WTC11 (cell line): ENCODE measurements at regions not wholly inside any gene's neighbourhood (a gene's known extent, or its start where the extent isn't known, plus 50 kb on each side); places are given as distances from the start of the nearest gene placed in this dataset.
"Not testable (repeated sequence)": the region's sequence is repeated elsewhere in the genome, so short reads cannot be mapped to it uniquely, and the experiment has no call there.

ENCODE experiments used
- CBFB ChIP-seq: sonication (generic); formaldehyde crosslinking; IDR thresholded peaks from 2 replicates; pipeline ENCODE4 v1.8.1; 2022; ENCODE audit warnings: mild to moderate bottlenecking, low read depth, missing genetic modification reagents
- ETV6 ChIP-seq: sonication (generic); formaldehyde crosslinking; IDR thresholded peaks from 2 replicates; pipeline ENCODE4 v1.8.1; 2022; ENCODE audit warnings: mild to moderate bottlenecking, missing genetic modification reagents
- NFYB ChIP-seq: sonication (generic); formaldehyde crosslinking; conservative IDR thresholded peaks from 2 replicates; pipeline ENCODE4 v1.8.0; 2022; ENCODE audit warnings: low read depth, missing genetic modification reagents
- TCF7 ChIP-seq: sonication (generic); formaldehyde crosslinking; IDR thresholded peaks from 2 replicates; pipeline ENCODE4 v1.8.0; 2022; ENCODE audit warnings: mild to moderate bottlenecking, low read depth, missing genetic modification reagents, moderate library complexity
- TEAD4 ChIP-seq: sonication (generic); formaldehyde crosslinking; IDR thresholded peaks from 2 replicates; pipeline ENCODE4 v1.8.0; 2022; ENCODE audit warnings: mild to moderate bottlenecking, missing genetic modification reagents
- ZBTB21 ChIP-seq: sonication (generic); formaldehyde crosslinking; IDR thresholded peaks from 2 replicates; pipeline ENCODE4 v1.8.1; 2023; ENCODE audit warnings: mild to moderate bottlenecking, missing genetic modification reagents, borderline replicate concordance
- ZNF138 ChIP-seq: sonication (generic); formaldehyde crosslinking; conservative IDR thresholded peaks from 2 replicates; pipeline ENCODE4 v1.8.1; 2022; ENCODE audit warnings: mild to moderate bottlenecking, moderate library complexity, missing genetic modification reagents
- ZNF219 ChIP-seq: sonication (generic); formaldehyde crosslinking; IDR thresholded peaks from 2 replicates; pipeline ENCODE4 v1.8.0; 2023; ENCODE audit warnings: missing genetic modification reagents, mild to moderate bottlenecking, borderline replicate concordance
- TF ChIP-seq, protein P1 (sequence below): fragments of 200-600 bp; IDR thresholded peaks from 2 replicates; pipeline ENCODE4 v1.8.0; 2022; ENCODE audit warnings: antibody characterized with exemption
- TF ChIP-seq, protein P2 (sequence below): sonication (generic); formaldehyde crosslinking; IDR thresholded peaks from 2 replicates; pipeline ENCODE4 v1.8.1; 2023; ENCODE audit warnings: mild to moderate bottlenecking, missing genetic modification reagents, moderate library complexity
- TF ChIP-seq, protein P3 (sequence below): fragments of 250-450 bp; sonication (Bioruptor Pico); conservative IDR thresholded peaks from 2 replicates; pipeline ENCODE4 v1.9.0; 2021; ENCODE audit warnings: mild to moderate bottlenecking
- TF ChIP-seq, protein P4 (sequence below): fragments of 250-450 bp; sonication (Bioruptor Pico); IDR thresholded peaks from 2 replicates; pipeline ENCODE4 v1.9.0; 2021; ENCODE audit warnings: mild to moderate bottlenecking
- TF ChIP-seq, protein P5 (sequence below): sonication (generic); formaldehyde crosslinking; IDR thresholded peaks from 2 replicates; pipeline ENCODE4 v1.8.1; 2022; ENCODE audit warnings: mild to moderate bottlenecking, missing genetic modification reagents, moderate library complexity, borderline replicate concordance
- TF ChIP-seq, protein P6 (sequence below): sonication (generic); formaldehyde crosslinking; IDR thresholded peaks from 2 replicates; pipeline ENCODE4 v1.8.0; 2022; ENCODE audit warnings: mild to moderate bottlenecking, missing genetic modification reagents

DNA sequence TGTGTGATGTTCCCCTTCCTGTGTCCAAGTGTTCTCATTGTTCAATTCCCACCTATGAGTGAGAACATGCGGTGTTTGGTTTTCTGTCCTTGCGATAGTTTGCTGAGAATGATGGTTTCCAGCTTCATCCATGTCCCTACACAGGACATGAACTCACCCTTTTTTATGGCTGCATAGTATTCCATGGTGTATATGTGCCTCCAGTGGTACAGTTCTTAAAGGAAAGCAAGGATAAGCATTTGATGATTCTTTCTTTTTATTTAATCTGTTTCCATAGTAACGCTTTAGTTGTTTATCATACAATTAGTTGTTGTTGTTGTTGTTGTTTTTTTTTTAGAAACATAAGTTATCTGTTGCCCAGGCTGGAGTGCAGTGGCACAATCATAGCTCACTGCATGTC, 133.1 kb downstream of the TSEN15 start:
- TF ChIP-seq, protein P1, sequence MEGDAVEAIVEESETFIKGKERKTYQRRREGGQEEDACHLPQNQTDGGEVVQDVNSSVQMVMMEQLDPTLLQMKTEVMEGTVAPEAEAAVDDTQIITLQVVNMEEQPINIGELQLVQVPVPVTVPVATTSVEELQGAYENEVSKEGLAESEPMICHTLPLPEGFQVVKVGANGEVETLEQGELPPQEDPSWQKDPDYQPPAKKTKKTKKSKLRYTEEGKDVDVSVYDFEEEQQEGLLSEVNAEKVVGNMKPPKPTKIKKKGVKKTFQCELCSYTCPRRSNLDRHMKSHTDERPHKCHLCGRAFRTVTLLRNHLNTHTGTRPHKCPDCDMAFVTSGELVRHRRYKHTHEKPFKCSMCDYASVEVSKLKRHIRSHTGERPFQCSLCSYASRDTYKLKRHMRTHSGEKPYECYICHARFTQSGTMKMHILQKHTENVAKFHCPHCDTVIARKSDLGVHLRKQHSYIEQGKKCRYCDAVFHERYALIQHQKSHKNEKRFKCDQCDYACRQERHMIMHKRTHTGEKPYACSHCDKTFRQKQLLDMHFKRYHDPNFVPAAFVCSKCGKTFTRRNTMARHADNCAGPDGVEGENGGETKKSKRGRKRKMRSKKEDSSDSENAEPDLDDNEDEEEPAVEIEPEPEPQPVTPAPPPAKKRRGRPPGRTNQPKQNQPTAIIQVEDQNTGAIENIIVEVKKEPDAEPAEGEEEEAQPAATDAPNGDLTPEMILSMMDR, result not testable (repeated sequence)
- not testable (repeated sequence) for TF ChIP-seq ZNF219; CBFB (CRISPR knock-in tag); NFYB (CRISPR knock-in tag); ETV6 (CRISPR knock-in tag); TCF7; ZNF138 (CRISPR knock-in tag); TEAD4 (CRISPR knock-in tag); ZBTB21 (CRISPR knock-in tag)
- TF ChIP-seq, protein P2, sequence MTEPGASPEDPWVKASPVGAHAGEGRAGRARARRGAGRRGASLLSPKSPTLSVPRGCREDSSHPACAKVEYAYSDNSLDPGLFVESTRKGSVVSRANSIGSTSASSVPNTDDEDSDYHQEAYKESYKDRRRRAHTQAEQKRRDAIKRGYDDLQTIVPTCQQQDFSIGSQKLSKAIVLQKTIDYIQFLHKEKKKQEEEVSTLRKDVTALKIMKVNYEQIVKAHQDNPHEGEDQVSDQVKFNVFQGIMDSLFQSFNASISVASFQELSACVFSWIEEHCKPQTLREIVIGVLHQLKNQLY (CRISPR knock-in tag), result not testable (repeated sequence)
- TF ChIP-seq, protein P3, sequence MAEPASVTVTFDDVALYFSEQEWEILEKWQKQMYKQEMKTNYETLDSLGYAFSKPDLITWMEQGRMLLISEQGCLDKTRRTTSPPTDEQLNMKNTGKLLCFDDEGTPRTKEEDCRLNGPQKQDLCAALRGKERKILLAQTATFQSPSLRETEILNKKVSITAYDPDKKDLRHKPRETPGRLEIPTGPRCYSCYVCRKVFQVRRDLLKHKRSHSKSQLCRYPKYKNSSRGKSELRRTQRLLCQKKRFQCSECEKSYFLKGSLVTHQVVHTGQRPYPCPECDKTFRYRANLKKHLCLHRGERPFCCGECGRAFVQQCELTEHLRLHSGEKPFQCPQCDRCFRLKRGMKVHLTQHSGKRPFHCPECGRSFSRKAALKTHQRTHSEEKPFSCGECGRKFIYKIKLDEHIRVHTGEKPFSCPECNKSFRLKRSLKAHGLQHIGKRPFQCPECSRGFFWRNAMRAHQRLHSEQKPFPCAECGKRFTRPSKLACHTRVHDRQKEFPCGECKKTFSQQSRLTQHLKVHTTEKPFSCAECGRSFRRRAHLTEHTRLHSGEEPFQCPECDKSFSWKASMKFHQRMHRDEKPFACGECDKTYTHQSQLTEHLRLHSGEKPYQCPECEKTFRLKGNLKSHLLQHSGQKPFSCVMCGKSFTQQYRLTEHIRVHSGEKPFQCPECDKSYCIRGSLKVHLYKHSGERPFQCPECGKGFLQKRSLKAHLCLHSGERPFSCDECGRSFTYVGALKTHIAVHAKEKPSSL (CRISPR knock-in tag), result not testable (repeated sequence)
- TF ChIP-seq, protein P4, sequence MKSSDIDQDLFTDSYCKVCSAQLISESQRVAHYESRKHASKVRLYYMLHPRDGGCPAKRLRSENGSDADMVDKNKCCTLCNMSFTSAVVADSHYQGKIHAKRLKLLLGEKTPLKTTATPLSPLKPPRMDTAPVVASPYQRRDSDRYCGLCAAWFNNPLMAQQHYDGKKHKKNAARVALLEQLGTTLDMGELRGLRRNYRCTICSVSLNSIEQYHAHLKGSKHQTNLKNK (CRISPR knock-in tag), result not testable (repeated sequence)
- TF ChIP-seq, protein P5, sequence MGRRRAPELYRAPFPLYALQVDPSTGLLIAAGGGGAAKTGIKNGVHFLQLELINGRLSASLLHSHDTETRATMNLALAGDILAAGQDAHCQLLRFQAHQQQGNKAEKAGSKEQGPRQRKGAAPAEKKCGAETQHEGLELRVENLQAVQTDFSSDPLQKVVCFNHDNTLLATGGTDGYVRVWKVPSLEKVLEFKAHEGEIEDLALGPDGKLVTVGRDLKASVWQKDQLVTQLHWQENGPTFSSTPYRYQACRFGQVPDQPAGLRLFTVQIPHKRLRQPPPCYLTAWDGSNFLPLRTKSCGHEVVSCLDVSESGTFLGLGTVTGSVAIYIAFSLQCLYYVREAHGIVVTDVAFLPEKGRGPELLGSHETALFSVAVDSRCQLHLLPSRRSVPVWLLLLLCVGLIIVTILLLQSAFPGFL (CRISPR knock-in tag), result not testable (repeated sequence)
- TF ChIP-seq, protein P6, sequence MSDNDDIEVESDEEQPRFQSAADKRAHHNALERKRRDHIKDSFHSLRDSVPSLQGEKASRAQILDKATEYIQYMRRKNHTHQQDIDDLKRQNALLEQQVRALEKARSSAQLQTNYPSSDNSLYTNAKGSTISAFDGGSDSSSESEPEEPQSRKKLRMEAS (CRISPR knock-in tag), result not testable (repeated sequence)
